ENCODE measurements at regions not wholly inside any gene's neighbourhood (a gene's known extent, or its start where the extent isn't known, plus 50 kb on each side); places are given as distances from the start of the nearest gene placed in this dataset.

DNA sequence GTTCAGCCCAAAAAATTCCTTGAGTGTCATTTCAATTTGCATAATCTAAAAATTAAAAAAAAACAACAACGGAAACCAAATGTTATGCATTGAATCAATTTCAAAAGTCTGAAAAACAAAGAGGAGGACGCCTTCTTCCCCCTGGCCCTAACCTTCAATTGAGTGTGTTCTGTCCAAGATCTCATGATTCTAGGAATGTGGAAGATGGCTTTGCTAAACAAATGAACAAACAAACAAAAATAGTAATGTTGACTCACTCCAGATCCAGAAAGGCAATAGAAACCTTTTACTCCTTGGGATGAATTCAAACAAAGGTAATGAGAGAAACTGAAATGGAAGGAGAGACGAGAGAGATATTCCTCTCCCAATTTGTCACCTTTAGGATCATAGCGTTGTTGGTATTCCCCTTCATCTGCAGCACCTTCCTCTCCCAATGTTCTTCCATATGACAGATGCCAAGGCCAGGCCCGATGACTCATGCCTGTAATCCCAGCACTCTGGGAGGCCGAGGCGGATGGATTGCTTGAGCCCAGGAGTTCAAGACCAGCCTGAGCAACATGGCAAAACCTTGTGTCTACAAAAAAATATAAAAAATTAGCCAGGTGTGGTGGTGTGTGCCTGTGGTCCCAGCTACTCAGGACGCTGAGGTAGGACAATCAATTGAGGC lies 109.2 kb upstream of the ADGRF1 start:
- in situ Hi-C loops (cut with MboI; ENCODE audit: low sequenced_read_pairs): no loop called here

DNA sequence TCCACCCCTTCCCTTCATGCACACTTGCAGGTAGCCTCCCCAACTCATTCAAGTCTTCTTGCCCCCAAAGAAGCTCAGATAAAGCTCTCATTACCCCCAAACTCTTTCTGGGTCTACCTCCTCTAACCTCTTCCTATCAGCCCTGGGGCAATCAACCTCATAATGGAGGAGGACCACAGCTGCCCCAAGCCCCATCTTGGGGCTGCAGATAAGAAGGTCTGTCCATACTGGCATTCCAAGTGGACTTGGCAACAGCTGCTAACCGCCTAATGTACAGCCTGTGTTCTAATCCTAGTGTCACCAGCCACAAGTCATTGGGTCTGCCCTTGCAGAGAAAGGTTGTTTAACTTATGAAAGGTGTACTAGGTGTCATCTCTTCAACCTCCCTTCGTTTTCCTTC lies 107.4 kb upstream of the ADGRF1 start:
- in situ Hi-C loops (cut with MboI; ENCODE audit: low sequenced_read_pairs): no loop called here

DNA sequence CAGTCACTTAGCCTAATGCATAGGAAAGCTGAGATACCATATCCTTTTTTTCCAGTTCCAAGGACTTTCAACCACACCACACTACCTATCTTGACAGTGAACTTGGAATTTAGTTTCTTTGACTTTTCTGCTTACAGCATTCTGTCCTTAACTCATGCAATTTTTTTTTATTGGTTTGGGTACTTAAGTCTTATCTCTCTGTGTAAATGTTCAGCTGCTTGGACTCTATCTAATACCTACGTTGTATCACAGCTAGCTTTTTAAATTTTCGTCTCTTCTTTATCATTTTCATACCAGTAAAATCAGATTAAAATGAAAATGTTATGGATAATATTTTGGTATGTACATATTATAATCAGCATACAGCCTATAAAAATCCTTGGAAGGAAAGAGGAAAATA lies 106.9 kb upstream of the ADGRF1 start:
- in situ Hi-C loops (cut with MboI; ENCODE audit: low sequenced_read_pairs): no loop called here

DNA sequence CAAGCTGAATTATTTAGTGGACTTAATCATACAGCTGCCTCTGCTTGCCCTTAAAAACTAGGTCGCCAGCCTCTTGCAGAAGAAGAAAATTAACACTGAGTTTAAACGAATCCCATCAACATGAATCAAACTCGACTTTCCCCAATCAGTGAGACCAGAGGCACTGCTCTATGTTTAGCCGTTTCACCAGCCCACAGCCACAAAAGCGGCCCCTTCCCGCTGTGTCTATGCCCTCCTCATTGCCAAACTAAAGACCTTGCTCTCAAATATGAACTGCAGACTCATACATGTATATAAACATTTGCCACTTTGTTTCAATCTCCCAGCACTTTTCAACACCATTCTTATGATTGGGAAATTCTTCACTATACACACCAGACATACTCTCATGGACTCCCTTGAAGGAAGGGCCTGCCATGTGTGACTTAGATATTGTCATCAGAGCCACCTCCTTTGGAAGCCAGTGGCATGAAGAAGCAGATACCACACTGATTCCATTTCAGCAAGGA lies 105.8 kb upstream of the ADGRF1 start:
- in situ Hi-C loops (cut with MboI; ENCODE audit: low sequenced_read_pairs): no loop called here

DNA sequence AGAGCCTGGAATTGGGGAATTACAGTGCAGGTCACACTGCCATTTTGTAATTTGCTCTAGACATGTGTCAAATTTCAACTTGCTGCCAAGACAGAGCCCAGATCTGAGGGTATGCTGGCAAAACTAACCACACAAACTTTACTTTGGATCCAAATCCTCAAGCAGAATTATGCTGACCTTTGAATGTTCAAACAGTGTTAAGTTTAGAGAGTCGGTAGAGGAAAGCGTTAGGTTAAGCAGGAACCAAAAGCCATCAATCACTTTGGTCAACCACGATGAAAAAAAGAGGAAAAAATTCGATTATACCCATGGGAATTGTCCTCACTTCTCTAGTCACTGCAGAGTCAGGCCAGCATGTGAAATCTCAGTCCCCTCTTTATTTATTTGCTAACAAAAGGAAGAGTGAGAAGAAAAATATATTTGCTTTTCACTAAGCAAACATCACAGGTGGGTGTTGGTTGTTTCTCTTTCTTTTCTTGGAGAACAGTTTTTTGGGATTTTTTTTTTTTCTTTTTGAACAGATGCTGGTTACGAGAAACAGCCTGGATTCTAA lies 105.1 kb upstream of the ADGRF1 start:
- in situ Hi-C loops (cut with MboI; ENCODE audit: low sequenced_read_pairs): no loop called here

DNA sequence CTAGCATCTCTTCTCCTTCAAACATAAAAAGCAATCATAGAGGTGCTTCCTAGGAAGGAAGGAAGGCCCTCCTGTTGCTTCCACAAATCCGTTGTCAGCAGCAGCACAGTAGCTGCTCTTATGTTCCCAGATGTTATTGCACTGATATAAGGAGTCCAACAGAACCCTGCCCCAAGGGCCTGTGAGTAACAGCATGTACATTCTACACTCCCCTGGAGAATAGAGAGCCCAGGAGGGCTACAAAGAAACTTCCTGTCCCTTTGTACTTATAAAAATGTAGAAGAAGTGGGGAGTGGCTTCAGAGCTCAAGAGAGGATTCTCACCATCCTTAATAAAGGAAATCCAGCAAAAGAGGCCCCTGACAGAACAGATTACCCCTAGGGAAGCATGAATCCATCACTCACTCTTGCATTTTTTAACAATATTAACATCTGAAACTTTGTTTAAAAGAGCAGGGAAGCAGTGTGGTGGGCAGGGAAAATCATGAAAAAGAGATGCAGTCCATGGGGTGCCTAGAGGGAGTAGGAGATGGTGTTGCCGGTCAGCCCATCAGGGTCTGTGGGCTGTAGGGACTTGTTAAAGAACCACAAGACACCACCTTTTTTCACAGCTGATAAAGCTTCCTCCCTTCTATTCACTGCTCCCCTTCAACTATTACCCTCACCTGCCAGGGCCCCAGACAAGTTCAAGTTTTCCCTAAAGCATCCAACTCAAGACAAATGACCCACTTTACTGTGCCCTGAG lies 104.5 kb upstream of the ADGRF1 start:
- in situ Hi-C loops (cut with MboI; ENCODE audit: low sequenced_read_pairs): no loop called here

DNA sequence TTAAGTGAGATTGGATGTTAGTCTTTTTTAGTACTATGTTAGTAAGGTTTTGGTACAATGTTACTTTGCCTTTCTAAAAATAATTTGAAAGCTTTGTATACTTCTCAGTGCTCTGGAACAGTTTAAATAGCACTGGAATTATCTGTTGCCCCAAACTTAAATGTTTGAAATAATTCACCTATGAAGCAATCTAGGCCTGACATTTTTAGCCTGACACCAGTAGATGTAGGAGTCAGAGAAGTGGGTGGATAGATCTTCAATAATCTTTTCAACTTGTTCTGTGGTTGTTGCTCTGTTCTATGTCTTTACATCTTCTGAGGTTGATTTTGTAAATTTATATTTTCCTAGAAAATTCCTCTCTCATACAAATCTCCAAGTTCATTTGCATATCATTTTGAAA lies 103.1 kb upstream of the ADGRF1 start:
- in situ Hi-C loops (cut with MboI; ENCODE audit: low sequenced_read_pairs): no loop called here

DNA sequence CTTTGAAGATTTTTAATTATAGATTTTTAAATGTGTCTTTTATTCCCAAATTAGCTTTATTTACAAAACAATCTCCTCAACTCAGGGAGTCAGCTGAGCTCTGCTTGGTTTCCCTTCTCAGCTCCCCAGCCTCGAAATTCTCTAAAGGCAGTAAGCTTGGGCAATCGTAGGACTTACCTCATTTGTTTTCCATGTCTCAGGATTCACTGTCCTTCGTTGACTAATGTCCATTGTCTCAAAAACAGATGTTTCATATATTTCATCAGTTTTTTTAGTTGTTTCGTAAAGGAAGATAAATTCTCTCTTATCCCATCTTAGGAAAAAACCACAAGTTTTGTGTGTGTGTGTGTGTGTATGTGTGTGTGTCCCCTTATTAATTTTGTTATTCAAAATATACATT lies 102.2 kb upstream of the ADGRF1 start:
- in situ Hi-C loops (cut with MboI; ENCODE audit: low sequenced_read_pairs): no loop called here

DNA sequence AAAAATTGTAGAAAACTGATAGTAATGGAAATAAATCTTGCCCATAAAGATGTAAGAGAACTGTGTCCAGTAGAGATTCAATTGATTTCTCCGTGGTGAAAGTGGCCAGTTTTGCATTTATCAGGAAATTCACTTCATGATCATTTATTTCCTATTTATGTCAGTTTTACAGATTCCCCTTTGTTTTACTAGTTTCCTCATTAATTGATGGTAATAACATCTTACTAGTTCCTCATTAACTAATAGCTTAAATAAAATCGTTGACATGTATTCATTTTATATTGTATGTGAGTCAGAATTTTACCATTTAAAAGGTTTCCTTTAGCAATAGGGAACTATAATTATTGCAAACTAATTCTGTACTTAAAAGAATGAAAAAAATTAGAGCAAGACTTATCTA lies 99.8 kb upstream of the ADGRF1 start:
- in situ Hi-C loops (cut with MboI; ENCODE audit: low sequenced_read_pairs): no loop called here

DNA sequence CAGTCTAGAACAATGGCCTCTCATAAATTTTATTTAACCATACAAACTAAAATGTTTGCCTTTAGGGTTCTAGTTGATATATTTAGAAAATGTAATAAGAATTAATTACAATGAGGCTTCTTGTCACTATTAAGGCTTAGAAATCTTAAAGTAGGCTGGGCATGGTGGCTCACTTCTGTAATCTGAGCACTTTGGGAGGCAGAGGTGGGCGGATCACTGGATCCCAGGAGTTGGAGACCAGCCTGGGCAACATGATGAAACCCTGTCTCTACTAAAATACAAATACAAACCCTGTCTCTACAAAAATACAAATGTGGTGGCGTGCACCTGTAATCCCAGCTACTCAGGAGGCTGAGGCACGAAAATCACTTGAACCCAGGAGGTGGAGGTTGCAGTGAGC lies 99.0 kb upstream of the ADGRF1 start:
- in situ Hi-C loops (cut with MboI; ENCODE audit: low sequenced_read_pairs): no loop called here

DNA sequence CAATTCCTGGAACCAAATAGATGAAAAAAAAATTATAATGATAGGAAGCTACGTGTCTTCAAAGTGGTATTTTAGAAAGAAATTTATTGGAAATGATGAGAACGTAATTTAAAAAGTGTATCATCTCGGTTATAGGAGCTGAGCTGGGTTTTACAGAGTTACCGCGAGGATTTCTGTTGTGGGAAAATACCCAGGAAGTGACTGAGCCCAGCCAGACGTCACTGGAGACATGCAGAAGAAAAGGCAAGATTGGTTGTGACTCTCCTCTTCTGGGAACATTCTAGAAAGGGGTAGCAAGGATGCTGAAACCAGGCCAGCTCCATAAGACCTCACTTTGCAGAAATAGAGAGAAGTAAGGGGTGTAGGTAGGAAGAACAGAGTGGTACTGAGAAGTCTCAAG lies 95.9 kb upstream of the ADGRF1 start:
- in situ Hi-C loops (cut with MboI; ENCODE audit: low sequenced_read_pairs): no loop called here

DNA sequence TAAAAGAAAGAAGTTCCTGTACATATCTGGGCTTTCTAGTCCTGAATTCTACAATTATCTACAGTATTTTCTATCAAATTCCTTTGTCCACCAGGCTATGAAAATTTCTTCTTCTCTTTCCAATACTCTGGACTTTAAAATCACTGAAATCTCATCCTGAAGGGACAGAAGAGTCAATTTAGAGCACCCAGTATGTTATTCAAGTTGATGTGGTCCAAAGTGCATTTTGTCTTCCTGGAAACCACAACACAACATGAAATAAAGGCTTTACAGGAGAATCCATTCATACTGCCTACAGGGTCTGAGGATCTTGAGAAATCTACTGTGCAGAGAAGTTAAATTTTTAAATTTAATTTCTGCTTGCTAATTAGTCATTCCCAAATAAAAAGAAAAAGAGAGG lies 94.9 kb upstream of the ADGRF1 start:
- in situ Hi-C loops (cut with MboI; ENCODE audit: low sequenced_read_pairs): no loop called here

DNA sequence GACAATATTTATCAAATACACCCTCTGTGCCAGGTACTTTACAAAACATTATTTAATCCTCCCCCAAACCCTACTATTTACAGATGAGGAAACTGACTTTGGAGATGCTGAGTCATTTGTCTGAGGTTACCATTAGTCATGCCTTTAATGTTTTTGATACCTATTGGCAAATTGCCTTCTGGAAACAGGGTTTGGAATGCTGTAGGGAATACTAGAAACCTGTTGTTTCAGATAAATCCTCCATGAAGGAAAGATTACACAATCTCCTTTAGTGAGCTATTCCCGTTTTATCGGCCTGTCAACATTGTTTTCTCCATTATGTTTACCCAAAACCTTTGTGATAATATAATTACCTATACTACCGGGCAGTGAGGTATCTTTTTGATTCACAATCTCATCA lies 93.6 kb upstream of the ADGRF1 start:
- in situ Hi-C loops (cut with MboI; ENCODE audit: low sequenced_read_pairs): no loop called here

DNA sequence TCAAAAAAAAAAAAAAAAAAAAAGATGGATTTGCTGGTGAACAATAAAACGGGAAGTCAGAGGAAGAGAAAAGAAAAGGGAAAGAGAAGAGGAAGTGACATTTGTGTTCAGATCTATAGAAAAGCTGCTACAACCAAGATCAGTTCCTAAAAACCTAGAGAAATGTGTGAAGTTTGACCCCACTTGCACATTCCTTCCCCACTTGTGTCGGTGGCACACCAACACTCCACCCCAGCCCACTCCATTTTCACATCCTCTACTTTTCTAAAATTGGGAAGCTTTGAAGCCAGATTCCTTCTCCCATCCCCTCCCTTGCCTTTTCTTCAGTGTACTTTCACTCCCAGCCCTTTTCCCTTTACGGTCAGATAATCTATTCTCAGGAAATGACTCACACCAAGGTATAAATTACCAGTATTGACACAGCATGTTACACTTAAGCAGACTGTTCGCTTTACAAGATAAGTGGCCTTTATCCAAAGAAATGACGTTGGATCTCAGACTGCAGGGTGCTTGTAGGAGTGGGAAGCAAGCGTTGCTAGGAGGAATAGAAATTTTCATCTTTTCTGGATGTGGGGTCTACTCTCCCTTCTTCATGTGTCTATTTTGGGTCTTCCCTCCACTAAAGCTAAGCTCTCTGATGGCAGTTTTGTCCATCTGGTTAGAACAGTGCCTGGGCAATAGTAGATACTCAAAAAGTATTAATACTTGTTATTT lies 92.5 kb upstream of the ADGRF1 start:
- in situ Hi-C loops (cut with MboI; ENCODE audit: low sequenced_read_pairs): no loop called here

DNA sequence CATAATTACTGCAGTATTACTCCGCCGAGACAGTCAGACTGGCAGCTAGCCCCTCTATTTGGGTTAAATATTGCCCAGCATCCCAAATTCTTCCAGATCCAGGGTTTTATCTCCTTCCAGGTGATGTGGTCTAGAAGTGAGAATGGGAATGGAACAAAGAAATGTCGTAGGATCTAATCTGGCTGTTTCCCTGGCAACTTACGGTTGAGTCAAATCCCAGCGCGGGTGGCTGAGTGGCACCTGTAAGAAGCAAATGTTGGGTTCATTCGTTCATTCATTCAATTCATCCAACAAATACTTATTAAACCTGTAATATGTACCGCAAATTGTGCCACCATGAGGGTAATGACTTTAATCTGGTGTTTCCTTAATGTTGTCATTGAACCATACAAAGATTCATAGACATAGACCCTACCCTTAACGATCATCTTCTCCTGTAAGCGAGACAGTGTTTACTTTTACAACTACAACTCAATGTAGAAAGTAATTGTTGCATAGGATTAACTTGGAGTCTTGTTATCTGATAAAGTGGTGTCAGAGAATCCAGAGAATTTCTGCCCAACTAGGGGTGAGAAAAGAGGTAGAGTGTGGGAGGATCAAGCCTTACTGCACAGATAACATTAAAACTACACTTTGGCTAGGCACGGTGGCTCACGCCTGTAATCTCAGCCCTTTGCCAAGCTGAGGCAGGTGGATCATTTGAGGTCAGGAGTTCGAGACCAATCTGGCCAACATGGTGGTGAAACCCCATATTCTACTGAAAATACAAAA lies 91.3 kb upstream of the ADGRF1 start:
- in situ Hi-C loops (cut with MboI; ENCODE audit: low sequenced_read_pairs): no loop called here

DNA sequence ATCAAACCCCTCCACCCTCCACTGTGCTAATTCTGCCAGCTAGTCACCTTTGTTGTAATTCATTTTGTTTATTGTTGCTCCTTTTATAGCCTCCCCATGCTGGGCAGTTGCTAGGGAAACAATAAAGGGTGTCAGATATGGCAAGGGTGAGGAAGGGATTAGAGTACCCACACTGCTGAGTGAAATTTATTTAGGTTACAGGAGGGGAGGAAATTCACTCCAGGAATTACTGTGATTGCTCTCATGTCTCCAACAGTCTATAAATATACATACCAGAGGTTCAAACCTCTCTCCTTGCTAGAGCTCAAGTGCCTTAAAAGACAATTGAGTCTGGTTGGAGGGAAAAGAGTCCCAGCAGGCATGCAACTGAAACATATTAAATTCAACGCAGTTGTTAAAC lies 90.6 kb upstream of the ADGRF1 start:
- in situ Hi-C loops (cut with MboI; ENCODE audit: low sequenced_read_pairs): no loop called here

DNA sequence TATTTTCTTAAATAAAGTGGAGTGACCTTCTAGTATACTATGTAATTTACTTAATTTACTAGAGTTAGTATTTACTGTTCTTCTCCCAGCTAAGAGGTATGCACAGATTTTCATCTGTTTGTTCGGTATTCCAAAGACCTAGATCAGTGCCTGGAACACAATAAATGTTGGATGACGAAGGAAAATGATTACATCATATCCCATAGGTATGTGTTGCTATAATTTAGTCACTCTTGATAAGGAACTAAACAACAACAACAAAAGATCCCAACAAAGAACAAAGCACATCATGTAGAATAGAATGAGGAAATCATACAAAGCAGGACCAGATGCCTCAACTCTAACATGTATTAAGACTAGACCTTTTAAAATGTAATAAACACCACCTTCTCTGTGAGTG lies 89.6 kb upstream of the ADGRF1 start:
- in situ Hi-C loops (cut with MboI; ENCODE audit: low sequenced_read_pairs): no loop called here

DNA sequence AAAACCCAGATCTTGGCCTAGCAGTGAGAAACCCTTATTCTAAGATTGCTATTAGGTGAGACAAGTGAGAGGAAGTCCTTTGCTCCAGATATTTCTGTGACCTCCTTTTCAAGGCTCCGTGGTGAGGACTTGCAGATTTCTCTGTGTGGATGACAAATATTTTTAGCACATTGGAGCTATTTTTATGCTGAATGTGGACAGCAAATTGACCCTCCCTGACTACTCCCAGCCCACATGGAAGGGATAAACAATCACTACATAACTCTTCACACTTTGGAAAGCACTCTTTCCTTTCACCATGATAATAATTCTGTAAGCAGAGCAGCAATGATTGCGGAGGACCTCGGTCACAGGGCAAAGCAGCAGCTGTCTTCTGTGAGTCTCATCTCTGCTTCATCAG lies 88.0 kb upstream of the ADGRF1 start:
- in situ Hi-C loops (cut with MboI; ENCODE audit: low sequenced_read_pairs): no loop called here

DNA sequence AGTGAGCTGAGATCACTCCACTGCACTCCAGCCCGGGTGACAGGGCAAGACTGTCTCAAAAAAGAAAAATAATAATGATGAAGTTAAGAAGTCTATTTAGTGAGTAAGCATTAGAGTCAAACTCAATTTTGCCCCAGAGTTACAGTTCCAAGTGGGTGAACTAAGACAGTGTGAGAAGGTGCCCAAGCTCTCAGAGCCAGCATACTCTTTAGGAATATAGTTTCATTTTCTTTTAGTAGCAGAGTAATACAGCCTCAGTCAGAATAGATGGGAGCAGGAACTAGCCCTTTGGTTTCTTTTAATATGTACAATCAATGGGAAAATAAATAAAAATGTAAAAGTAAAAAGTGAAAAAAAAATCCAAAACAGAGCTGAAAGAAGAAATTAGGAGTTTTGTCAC lies 87.0 kb upstream of the ADGRF1 start:
- in situ Hi-C loops (cut with MboI; ENCODE audit: low sequenced_read_pairs): no loop called here

DNA sequence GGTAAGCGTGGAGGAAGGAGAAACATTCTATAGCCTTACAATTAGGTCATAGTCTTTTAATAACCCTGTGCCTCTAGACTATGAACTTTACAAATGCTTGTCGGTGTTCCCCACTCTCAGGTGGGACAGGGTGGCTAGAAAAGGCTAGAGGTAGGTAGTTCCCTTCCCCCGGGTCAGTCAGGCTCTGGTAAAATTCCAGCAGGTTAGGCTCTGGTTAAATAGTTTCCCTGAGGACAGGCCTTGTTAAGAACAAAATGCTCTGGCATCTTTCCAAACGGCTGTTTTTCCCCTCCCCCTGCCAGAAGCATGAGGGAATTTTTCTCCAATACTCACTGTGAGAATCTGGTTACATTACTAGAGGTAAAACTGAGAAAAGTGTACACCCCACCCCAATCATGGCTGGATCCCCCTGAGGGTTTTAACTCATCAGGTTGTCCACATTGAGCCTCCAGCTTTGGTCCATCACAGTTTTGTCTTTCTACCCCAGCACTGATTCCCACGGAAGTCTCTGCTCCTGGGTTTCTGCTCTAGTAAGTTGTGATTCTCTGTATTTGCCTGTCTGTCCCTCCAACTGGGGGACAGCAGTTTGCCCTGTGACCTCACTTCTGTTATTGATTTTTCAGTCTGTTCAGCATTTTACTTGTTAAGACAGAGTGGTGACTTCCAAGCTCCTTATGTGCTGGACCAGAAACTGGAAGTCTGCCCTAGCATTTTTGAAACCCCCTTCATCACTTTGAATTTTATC lies 84.7 kb upstream of the ADGRF1 start:
- in situ Hi-C loops (cut with MboI; ENCODE audit: low sequenced_read_pairs): no loop called here
